Renal cortex interstitium (tissue), 11 donors: ENCODE measurements at regions not wholly inside any gene's neighbourhood (a gene's known extent, or its start where the extent isn't known, plus 50 kb on each side); places are given as distances from the start of the nearest gene placed in this dataset.

Source experiments
- DNase-seq, 11 donors: peaks; one replicate each; pipeline ENCODE4 v3.0.0-alpha.2; 2013; ENCODE audit warnings: low read depth in 9 of 11, low spot score in 4 of 11; ENCODE audit errors: extremely low read depth in 1 of 11

DNA sequence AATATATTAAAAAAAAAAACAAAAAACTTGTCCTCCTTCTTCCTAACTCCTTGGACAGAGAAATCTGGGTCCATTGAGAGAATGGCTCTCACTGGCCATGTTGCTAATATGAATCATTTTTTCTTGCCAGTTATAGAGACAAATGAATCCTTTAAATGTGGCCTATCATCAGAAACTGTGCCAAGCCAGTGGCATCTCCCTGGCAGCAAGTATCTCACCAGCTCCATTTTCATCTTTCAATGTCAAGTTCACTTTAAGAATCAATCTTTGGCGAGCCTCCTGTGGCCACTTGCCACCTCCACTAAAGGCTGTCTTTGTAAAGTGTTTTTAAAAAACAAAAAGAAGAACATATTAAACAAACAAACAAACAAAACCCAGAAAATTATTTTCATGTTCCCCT lies 202.5 kb downstream of the TUSC7 start:
- DNase-seq, result no peak

GRCh38 chr3:116914004-116914403 lies 204.4 kb downstream of the TUSC7 start:
- no peak for DNase-seq

DNA sequence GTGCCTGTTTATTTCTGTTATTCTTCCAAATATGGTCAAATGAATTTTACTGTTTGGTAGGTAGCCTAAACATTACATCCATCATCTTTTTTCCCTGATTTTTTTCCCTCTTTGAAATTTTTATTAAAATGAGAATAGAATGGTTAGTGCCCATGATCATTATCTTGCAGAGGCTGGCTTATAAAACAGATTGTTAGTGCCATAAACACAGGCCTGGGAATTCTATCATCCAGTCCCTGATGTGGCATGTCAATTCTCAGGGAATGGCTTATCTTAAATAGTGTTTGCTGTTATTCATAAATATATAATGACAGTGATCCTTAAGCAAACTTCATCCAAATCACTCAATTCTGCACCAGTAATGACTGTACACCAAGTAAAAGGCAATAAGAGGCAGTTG lies 207.3 kb downstream of the TUSC7 start:
- no peak for DNase-seq

- DNase-seq, result no peak
Measured at GRCh38 chr3:116920826-116921610, 211.4 kb downstream of the TUSC7 start.

DNA sequence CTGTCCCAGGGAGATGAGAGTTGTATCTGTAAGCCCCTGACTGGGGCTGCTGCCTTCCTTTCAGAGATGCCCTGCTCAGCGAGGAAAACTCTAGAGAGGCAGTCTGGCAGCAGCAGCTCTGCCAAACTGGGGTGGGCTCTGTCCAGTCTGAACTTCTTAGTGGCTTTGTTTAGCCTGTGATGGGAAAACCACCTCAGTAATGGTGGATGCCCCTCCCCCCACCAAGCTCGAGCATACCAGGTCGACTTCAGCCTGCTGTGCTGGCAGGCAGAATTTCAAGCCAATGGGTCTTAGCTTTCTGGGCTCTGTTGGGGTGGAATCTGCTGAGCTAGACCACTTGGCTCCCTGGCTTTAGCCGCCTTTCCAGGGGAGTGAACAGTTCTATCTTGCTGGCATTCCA lies 218.3 kb downstream of the TUSC7 start:
- DNase-seq, result no peak

DNA sequence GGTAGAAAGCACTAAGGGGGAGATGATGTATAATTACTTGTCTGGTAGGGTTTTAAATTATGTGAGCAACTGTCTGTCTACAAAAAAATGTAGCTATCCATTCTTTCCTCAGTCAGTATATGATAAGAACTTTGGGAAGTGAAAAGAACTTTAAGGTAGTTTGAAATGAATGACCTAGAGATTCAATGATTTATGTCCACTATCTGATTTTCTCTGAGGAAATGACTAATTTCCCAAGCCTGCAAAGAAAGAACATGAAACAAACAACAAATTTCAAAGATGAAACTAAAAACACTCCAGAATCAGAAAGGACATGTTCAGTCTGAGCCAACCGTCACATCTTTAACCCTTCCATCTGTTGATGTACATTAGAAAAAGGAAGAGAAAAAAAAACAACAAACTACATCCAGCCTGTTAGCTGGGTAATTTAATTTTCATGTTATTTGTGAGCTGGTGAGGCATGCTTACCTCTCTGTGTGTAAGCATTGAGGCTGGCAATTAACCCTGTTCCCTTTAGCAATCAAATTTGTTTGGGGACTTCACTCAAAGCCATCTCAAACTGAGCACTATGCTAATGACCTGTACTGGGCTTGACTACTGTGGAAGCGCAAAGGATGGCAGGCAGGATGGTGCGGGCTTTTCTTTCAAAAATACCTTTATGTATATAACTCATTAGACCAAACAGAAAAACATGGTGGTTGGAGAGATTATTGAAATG lies 220.1 kb downstream of the TUSC7 start:
- no peak for DNase-seq

DNA sequence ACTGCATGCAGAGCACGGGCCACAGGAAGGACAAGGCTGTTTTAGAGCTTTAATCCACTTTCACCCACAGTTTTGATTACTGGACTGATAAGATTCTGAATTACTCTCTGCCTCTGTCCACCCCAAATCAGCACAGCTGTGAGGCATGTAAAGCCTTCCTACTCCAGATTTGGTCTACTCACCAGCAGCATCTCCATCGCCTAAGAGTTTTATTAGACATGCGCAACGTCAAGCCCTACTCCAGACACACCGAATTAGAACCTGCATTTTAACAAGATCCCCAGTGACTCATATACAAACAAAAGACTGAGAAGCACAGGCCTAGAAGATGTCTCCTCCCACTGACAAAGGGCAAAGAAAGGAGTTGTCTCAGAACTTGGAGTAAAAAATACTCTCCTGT lies 221.2 kb downstream of the TUSC7 start:
- no peak for DNase-seq

- no peak for DNase-seq
Measured at GRCh38 chr3:116939091-116939490, 229.5 kb downstream of the TUSC7 start.

GRCh38 chr3:116939550-116939949 lies 230.0 kb downstream of the TUSC7 start:
- DNase-seq, result no peak

DNA sequence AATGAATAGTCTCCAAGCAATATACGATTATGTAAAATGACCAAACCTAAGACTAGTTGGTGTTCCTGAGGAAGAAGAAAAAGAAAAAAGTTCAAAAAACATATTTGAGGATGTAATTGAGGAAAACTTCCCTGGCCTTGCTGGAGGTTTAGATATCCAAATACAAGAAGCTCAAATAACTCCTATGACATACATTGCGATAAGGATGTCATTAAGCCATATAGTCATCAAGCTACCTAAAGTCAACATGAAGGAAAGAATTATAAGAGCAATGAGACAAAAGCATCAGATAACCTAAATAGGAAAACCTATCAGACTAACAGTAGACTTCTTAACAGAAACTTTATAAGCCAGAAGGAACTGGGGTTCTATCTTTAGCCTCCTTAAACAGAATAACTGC lies 231.1 kb downstream of the TUSC7 start:
- no peak for DNase-seq

DNA sequence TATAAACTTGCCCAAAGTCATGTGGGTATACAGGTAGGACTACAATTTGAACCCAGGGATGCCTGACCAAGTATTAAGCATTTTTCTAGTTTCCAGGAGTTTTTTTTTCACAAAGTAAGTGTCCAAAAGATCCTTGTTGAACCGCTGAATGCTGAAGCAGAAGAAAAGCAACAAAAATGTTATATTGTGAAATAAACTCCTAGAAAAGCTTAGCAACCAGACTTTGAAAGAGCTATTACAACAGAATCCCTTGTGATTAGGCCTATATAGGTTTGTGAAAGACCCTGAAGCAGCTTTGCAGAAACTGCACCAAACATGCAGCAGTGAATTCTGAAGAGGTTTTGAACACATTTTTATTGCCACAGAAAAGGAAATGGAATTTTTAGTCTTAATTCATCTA lies 236.8 kb downstream of the TUSC7 start:
- no peak for DNase-seq

DNA sequence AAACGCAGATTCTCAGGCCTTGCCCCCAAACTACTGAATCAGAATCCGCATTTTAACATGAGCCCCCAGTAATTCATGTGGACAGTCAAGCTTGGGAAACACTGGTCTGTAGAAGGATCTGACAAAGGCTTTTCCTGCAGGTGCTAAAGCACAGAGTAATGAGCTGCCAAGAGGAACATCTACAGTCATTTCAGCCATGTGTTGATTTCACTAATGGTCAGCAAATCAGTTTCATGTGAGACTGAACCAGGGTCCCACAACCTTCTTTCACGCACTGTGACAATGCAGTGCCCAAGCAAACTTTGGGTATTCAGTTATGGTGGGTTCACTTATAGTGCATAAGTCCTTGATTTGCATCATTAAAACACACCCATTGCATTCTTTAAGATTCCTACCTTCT lies 237.6 kb downstream of the TUSC7 start:
- no peak for DNase-seq

DNA sequence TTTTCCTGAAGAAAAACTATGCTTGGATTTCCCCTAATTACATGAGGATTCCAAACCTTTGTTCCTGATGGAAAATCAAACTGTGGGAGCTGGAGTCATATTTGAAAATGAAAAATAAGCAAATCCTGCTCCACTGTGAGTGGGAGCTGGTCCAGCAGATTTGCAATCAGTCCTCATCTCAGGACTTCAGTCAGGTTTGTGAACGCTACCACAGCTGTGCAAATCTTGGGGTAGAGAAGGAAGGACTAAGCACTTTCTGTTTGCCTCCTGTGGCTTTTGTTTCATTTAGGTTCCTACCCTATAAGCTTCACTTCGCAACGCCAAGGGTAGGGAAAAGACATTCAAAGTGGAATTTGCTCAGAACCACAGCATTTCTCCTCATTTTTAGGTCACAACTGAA lies 238.2 kb downstream of the TUSC7 start:
- peak in 1 of 11 donors; percentile 11 for DNase-seq

- no peak for DNase-seq
Measured at GRCh38 chr3:116950301-116951055, 240.9 kb downstream of the TUSC7 start.

DNA sequence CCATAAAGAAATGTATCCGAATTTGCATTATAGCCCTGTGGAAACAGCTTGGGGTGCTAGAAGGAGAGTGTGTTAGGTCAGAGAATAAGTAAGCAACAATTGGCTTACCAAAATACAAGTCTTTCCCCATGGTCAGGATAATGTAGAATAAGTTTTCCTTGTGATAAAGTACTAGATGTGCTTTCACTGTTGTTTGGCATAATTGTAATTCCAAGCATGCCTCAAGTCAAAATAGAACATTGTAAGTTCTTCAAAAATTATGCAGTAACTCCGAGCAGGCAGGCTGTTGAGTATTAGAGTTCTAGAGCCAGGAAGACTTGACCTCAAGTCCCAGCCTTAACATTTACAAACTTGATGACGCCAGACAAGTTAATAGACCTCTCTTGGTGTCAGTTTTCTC lies 242.0 kb downstream of the TUSC7 start:
- no peak for DNase-seq

DNA sequence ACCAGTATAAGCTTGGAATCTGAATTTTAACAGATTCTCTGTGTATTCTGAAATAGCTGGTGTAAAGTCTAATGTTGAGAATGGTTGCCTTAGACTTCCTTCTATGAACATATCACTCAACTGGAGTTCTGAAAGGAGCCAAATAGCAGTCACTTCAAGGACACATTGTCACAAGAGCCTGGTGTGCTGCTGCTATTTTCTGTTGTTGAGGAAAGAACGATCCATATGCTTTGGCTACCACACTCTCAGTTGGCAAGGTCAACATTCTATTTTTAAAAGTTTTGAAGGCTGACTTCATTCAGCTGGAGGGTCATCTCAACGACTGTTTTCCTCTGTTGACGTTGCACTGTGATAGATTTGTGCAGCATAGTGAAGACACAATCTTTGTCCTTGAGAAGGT lies 248.7 kb downstream of the TUSC7 start:
- no peak for DNase-seq

- DNase-seq, result no peak
Measured at GRCh38 chr3:116961106-116961505, 251.5 kb downstream of the TUSC7 start.

DNA sequence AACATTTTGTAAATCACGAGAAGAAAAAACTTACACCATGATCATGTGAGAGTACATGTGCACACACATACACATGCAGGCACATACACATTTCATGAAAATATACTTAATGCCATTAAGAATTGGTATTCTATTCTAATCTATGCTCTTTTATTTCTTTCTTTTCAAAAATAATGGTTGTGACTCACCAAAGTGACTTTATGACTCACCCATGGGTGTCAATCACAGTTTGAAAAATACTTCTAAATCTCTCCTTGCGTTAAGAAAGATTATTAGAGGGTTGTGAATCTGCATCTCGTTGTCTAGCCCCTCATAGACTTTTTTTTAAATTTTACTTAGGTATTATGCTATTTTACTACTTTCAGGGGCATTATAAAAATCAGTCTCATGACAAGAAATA lies 254.2 kb downstream of the TUSC7 start:
- DNase-seq, result no peak

DNA sequence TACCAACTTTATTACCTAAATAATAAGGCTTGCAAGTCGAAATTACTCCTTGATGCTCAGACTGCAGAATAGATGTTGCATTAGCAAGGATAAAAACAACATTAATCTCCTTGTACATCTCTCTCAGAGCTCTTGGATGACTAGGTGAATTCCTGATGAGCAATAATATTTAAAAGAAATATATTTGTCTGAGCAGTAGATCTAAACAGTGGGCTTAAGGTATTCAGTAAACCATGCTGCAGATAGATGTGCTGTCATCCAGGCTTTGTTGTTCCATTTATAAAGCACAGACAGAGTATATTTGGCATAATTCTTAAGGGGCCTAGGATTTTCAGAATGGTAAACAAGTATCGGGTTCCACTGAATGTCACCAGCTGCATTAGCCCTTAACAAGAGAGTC lies 257.1 kb downstream of the TUSC7 start:
- no peak for DNase-seq

- DNase-seq, result no peak
Measured at GRCh38 chr3:116969135-116969534, 259.6 kb downstream of the TUSC7 start.
